HG03175 (cell line): ENCODE measurements at regions not wholly inside any gene's neighbourhood (a gene's known extent, or its start where the extent isn't known, plus 50 kb on each side); places are given as distances from the start of the nearest gene placed in this dataset.

Source experiments
- ATAC-seq: cut with Tn5 transposase; IDR thresholded peaks from one replicate; pipeline ENCODE4 v1.9.1; 2021; ENCODE audit warnings: mild to moderate bottlenecking, moderate library complexity; ENCODE audit not compliant: unreplicated experiment

DNA sequence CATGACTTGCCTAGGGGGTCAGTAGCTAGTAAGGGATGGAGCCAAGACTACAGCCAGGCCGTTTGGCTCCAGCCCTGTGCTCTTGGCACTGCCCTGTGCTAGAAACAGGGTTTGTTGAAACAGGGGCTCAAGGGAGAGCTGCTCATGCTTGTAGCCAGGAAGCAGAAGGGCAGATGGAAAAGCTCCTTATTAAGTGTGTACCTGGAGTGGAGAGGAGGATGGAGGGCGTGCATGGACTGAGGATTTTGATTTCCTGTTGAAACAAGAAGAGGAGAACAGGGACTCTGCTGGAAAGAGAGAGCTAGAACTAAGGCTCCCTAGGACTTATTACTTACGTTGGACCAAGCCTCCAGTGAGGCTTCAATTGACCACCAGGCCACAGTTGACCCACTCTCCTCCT is 363.0 kb downstream of the MID1IP1 start:
- no peak for ATAC-seq

DNA sequence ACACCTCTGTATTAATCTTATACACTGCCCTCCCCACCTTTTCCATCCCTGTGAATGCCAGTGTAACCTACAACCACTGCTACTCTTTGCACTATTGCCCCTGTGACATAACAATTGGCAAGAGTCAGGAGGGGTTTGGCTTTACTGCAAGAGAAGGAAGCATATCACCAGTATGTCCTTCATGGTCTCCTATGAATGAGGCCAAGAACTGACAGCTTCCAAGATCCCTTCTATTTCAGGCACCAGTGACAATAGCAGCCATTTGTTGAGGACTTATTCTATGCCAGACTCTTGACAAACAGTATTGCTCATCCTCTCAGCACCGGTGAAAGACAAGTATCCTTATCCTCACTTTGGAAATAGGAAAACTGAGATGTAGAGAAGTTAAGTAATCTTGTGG is 363.9 kb downstream of the MID1IP1 start:
- ATAC-seq, result no peak

DNA sequence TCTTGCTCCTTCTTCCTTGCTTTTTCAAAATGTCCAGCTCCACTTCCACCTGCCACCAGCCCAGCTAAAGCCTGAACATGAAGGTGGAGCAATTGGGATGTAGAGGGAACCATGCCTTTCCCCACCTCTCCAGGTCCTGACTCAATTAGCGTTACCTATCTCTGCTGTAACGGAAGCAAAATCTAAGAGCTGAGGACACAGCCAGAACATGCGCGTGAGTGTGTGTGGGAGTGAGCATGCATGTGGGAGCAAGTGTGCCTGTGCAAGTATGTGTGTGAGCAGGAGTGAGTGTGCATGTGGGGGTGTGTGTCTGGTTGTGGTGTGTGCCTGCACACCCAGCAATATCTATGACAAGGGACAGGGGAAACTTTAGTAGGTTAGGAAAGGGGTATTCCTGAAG is 364.5 kb downstream of the MID1IP1 start:
- no peak for ATAC-seq

DNA sequence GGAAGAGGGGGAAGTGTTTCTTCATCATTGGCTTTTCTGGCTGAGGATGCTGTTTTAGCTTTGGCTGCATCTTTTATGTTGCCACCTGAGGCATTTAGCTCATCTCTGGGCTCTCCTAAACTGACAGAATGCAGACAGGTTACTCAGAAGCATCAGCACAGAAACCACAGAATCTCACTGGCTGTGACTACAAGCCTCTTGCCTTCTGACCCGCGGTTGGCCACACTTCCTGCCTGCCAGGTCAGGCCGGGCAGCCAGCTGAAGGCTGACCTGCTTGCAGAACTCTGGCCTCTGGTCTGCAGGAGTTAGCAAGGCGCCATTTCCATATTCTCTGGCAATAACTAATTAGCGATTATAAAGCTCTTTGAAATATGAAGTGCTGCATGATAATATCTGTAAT is 366.5 kb downstream of the MID1IP1 start:
- peak; percentile 84 for ATAC-seq

DNA sequence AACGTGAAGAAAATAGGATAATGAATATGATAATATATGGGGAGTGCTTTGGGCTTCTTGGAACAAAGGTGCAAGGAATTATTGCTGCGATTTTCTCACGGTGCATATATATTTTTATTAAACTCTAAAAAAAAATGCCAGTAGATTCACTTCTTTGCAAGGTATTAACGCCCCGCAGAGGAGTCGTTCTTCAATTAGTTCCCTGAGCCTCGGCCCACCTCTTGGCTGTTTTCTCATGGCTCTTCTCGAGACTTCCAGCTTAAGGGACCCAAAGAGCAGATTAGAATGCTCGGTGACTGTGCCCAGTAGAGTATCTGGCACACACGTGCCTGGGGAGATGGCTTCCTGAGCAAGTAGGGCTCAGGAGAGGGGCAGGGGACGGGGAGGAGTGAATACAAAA is 367.4 kb downstream of the MID1IP1 start:
- no peak for ATAC-seq

DNA sequence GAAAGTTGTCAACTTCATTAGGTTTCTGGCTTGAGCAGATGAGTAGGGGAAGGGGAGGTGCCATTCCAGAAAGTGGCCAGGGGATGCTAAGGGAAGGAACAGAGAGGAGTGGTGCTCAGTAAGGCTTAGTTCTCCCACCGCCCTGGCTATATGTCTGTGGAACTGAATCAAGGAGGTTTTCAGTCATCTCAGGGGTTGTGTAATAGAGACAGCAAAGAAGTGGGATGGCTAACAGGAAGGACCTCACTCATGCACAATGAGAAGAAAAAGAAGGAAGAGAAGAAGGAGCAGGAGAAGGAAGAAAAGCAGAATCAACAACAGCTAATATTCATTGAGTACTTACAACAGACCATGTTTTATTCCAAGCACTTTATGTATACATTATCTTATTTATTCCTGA is 368.7 kb downstream of the MID1IP1 start:
- no peak for ATAC-seq

DNA sequence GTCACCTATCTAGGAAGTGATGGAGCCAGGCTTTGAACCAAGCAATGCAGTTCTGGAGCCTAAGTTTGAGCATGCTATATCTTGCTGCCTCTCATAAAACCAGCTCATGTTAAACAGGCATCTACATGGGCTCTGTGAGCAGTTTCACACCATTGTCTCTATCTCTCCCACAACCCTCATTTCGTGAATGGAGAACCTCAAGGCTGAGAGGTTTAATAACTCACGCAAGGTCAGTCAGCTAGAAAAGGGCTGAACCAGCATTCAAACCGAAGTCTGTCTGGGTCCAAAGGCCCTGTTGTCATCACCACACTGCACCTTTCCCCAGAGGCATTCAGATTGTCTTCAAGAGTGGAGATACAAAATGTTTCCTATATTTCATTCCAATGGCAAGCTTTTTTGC is 369.2 kb downstream of the MID1IP1 start:
- ATAC-seq, result peak; percentile 44

DNA sequence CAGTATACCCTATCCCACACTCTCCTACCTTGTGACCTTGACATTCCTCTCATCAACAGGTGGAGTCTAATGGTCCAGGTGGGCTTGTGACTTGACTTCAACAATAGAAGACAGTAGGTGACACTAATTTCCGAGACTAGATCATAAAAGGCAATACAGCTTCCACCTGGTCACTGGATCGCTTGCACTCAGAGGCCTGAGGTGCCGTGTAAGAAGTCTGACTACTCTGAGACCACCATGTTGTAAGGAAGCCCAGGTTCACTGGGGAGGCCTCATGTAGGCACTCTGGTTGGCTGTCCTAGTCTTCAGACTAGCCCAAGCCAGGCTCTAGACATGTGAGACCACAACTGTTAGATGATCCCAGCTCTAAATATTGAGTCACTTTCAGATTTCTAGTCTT is 370.4 kb downstream of the MID1IP1 start:
- no peak for ATAC-seq

DNA sequence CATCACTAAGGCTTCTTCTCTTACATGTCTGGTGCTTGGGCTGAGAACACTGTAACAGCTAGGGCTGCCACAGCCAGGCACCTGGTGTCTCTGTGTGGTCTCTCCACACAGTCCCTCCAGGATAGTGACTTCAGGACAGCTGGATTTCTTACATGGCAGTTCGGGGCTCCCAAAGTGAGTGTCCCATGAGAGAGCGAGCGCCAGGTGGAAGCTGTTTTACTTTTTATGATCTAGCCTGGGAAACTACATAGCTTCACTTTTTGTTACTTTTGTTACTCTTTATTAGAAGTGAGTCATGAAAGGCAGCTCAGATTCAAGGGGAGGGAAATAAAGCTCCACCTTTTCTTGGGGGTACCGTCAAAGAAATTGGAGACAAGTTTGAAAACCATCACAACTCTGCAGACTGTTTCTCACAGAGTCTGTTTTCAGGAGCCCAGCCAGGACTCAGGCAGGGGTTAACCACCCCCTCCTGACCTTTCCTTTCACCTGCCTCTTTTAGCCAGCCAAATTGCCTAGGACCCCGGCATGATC is 373.0 kb downstream of the MID1IP1 start:
- no peak for ATAC-seq

DNA sequence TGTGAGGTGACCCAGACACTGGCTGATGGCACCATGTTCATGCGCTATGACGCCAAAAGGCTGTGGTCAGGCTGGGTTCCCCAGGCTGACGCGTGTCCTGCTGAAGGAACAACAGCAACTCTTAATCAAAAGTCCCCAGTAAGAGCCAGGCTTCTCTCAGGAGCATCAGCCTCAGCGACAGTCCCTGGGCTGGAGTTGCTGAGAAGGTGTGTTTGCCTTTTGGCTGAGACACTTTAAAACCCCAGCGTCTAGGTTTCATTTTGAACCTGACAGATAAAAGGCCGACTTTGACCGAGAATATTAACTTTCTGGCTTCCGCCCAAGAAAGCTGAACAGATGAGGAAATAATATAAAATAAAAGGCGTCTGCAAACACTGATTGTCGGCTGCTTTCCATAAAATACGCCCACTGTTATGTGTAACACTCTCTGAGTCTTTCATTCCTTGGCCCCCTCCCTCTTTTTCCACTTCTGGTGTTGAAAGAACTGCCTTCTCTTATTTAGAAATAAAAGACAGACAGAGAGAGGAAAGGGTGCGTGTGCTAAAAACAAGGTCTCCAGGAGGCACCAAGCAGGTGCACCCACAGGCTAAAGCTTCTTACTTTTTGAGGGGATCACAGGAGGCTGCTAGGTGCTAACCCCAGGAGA is 373.6 kb downstream of the MID1IP1 start:
- no peak for ATAC-seq

DNA sequence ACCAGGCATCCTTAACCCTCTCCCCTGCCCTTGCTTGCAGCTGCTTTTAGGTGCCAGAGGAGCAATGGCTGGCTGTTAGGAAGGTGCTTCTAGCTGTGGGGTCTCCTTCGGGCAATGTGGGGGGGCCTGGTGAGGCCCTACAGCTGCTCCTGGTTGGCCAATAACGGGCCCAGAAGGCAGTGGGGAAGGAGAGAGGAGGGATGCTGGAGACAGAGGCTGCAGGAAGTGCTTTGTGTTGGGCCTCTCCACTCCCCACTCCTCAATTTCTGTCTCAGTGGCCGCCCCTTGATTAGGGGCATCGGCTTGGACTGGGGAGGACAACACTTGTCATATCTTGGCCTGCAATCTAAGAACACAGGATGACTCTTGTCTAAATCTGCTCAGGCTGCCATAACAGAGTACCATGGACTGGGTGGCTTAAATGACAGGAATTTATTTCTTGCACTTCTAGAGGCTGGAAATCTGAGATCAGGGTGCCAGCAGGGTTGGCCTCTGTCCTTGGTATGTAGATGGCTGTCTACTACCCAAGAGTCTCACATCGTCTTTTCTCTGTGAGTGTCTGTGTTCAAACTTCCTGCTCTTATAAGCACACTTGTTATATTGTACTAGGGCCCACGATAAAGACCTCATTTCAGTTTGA is 374.3 kb downstream of the MID1IP1 start:
- ATAC-seq, result no peak

DNA sequence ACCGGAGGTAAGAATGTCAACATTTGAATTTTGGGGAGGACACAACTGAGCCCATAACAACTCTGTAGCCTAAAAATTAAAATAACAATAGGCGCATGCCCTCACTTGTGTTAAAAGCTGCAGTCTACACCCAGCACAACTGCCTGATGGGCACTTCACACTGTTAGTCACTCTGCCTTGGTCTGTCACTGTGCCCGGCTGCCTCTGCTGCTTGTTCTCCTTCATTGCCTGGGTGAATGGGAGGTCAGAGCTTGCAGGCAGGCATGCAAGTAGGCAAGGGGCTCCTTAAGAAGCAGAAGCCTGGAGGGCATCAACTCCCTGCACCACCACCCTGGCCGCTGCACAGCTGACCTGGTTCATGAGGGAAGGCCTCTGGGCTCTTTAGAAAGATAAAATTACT is 374.8 kb downstream of the MID1IP1 start:
- ATAC-seq, result no peak

DNA sequence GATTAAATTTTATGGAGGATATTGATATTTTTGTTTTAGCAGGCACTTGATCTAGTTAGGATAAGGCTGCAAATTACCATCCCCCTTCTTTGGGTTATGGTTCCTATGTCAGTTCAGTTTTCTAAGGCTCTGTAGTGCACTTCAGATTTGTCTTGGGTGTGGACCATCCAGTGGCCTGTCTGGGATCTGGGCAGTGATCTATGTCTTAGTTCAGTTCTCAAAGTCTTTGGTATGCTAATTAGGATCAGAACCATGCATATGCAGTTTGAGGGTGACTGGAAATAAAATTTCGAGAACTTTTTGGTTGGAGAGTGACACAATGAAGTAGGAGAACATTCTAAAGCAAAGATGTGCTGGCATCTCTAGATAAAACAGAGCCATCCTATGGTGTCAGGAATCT is 388.2 kb downstream of the MID1IP1 start:
- no peak for ATAC-seq

DNA sequence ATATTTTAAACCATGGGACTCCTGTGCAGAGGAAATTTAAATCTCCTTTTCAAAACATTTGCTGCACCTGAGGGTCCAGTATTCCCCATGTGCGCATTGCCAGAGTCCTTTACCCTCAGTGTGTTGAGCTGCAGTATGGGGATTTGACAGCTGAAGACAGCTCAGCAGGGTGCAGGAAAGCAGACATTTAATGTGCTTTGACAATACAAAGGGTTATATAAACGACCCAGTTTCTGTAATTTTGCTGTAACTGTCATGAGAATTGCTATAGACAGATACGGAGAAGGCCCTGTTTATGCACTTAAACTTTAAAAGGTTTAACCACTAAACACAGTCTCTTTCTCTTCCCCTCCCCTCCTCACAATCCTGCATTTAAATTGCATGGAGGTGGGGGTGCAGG is 393.4 kb downstream of the MID1IP1 start:
- ATAC-seq, result no peak

DNA sequence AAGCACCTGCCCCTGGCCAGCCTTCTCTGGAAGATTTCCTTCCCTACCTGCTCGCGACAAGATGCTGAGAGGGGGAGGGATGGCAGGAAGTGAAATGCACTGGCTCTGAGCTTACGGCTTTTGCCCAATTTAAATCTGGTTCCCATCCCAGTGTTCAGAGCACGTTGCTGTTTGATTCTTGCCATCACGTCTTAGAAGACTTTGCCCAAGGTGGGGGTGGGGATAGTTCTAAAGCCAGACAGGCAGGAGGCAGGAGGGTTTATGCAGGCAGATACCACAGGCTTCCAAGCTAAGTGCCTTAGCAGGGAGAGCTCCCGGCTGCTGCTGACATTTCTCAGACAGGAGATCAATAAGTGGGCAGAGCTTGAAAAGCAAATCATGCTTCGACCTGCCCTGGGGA is 393.9 kb downstream of the MID1IP1 start:
- ATAC-seq, result no peak

DNA sequence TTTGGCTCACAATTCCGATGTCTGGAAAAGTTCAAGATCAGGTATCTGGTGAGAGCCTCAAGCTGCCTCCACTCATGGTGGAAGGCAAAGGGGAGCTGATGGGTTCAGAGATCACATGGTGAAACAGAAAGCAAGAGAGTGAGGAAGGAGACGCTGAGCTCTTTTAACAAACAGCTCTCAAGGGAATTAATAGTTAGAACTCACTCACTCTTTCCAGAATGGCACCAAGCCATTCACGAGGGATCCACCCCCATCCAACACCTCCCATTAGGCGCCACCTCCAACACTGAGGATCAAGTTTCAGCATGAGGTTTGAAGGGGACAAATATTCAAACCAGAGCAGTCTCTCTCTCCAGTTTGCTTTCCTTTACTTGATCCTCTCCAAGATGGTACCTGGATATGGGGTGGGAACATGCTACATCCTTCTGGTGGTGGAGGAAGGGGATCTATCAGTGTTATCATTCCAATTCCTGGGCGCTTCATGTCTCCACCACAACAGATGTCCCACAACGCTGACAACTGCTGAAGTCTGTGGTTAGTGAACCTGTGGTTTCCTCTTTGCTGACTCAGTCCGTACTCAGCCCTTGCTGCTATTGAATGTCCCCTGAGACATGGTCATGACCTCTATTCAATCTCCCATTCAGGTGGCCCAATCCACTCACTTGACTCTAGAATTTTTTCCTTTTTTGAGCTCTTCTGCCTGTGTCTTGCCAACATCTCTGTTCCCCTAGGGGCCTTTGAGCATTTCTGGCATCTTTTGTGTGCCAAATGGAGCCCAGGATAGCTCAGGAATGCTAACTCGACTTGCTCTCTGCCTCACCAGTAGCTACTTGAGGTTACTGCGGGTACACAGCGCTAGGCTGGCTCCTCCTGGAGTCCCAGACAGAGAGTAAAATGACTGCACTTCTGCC is 395.2 kb downstream of the MID1IP1 start:
- ATAC-seq, result peak; percentile 96

DNA sequence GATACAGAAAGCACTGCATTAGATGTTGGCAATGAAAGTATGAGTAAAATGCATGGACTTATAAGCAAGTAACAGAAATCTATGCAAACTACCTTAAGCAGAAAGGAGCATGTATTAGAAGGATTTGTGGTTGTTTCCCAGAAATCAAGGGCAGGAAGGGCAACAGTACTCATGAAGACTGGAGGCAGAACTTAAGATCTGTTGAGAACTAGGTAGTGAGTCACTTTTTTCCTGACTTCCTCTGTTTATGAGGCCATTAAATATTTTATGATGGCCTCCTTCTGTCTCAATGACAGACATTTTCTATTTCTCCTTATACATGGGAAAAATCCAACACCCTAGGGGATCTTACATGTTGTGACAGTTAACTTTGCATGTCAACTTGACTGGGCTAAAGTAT is 398.2 kb downstream of the MID1IP1 start:
- no peak for ATAC-seq

DNA sequence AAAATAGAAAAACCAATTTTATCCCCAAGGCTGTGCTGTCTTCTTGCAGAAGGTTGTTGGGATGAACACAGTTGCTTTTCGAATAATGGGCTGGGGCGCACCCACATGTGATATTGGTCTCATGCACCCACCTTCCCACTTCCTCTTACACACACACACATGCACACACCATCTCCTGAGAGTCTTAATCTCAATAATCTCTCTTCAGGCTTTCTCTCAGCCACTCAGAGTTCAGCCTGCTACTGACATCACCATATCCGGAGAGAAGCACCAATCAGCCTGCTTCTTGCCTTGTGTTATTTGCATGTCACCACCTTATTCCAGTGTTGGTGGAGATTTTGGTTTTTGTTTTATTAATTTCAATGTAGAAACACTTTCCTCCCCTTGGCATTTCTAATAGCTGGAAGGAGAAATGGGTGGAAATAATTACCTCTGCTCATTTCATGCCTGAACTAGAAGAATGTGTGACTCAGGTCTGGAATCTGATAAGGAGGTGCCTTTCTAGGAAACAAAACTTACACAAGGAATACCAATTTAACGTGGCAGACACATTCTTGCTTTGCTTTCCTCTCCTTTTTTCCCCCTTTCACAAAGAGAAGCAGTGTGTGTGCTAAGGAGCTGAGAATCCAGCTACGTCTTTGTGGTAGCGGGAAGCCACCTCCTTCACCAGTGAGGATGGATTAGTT is 400.2 kb downstream of the MID1IP1 start:
- ATAC-seq, result no peak

DNA sequence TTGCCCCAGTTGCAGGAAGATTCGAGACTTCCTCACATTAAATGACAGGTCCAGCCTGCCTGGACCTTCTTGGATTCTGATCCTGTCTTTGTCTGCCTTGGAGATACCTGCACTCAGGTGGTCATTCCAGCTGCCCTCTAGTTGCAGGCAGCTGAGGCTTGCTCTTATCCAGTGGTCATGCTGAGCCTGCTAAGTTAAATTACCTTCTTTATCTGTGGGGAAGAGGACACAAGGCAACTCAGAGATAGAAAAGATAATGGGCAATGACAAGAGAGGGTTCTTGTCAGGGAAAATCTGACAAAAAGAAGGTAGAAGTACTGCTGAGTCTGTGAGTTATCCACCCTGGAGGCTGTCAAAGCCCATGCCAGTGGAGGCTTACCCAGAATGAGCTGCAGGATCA is 401.4 kb downstream of the MID1IP1 start:
- no peak for ATAC-seq

DNA sequence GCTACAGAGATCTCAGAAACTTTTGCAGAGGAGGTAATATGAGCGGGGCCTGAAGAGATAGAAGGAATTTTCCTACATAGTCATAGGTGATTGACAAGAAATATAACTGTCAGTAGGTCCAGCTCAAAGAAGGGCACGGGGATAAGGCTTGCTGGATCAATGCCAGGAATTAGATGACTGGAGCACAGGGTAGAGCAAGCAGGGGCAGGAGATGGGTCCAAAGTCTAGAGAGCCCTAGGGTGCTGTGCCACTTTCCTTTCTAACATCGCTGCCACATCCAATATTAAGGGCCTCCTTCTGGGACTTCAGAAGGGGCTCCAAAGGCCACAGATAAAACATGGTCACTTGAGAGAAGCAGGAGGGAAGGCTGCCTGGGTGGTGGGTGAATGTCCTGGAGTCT is 402.2 kb downstream of the MID1IP1 start:
- ATAC-seq, result no peak

DNA sequence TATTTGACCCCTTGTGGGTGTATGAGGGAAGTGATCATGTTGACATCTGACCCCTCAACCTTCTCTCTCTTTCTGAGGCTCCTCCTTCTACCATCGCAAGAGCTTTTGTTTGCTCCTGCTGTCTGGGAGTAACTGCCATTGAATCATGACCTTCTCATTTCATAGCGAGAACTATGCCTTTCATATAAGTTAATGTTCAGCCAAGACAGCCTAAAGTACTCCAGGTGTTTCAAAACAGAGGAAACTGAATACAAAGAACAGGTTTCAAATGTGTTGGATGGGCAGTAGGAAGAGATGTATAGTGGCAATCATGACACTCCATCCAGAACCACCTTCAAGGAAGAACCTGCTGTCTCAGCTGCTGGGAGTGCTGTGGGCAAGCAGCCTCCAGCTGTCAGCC is 403.1 kb downstream of the MID1IP1 start:
- ATAC-seq, result peak; percentile 32
